T-cell (primary cell): ENCODE measurements at regions not wholly inside any gene's neighbourhood (a gene's known extent, or its start where the extent isn't known, plus 50 kb on each side); places are given as distances from the start of the nearest gene placed in this dataset.

Source experiments
- ATAC-seq, 4 experiments: fragments of 200-7000 bp in 3 of 4; fragments of 150-1000 bp in 1 of 4; cut with Tn5 transposase; replicated peaks in 1 of 4; 1 replicate in 3 of 4; 2 replicates in 1 of 4; pipeline ENCODE4 v1.10.0; 2021; ENCODE audit warnings: moderate library complexity in 3 of 4, mild to moderate bottlenecking in 2 of 4, moderate number of reproducible peaks in 1 of 4
- CTCF ChIA-PET, 2 donors: fragments of 300-600 bp; sonication (Branson Sonifier 250); formaldehyde crosslinking; loops; one replicate each; lab custom pipeline; 2022; ENCODE audit warnings: antibody characterized with exemption in 2 of 2; lab: Charles Lee
- POLR2A ChIA-PET, 2 donors: fragments of 300-600 bp; sonication (Branson Sonifier 250); formaldehyde crosslinking; loops; one replicate each; lab custom pipeline; 2022; ENCODE audit warnings: antibody characterized with exemption in 2 of 2; lab: Charles Lee
- DNase-seq, 35 experiments: peaks; one replicate each; pipeline versions ENCODE4 v3.0.0 to v3.0.0-alpha.2; 2013 to 2023
- H3K27ac ChIP-seq: one replicate; pipeline ENCODE4 v1.5.1; 2013; ENCODE audit warnings: low read length
- H3K27me3 ChIP-seq, 2 experiments: replicated peaks in 1 of 2; 1 replicate in 1 of 2; 2 replicates in 1 of 2; pipeline versions ENCODE4 v1.6.1 to v1.7.0; 2013; ENCODE audit warnings: low read length in 1 of 2, mixed read lengths in 1 of 2; ENCODE audit not compliant: control insufficient read depth in 2 of 2, insufficient read depth in 2 of 2; ENCODE audit errors: extremely low read depth in 1 of 2
- H3K36me3 ChIP-seq, 2 donors: 1 replicate in 1 of 2; 2 replicates in 1 of 2; pipeline versions ENCODE4 v1.6.1 to v1.7.0; 2013; ENCODE audit warnings: low read length in 1 of 2; ENCODE audit not compliant: control insufficient read depth in 2 of 2, insufficient read depth in 1 of 2; ENCODE audit errors: extremely low read depth in 1 of 2
- H3K4me1 ChIP-seq, 2 experiments: 1 replicate in 1 of 2; 2 replicates in 1 of 2; pipeline versions ENCODE4 v1.6.1 to v1.7.0; 2013; ENCODE audit warnings: low read length in 2 of 2, mixed read lengths in 1 of 2; ENCODE audit not compliant: insufficient read depth in 2 of 2, control insufficient read depth in 1 of 2; ENCODE audit errors: extremely low read depth in 1 of 2
- H3K4me3 ChIP-seq, 2 donors: 1 replicate in 1 of 2; 2 replicates in 1 of 2; pipeline versions ENCODE4 v1.5.1 to v1.7.0; 2013; ENCODE audit warnings: mild to moderate bottlenecking in 2 of 2, low read length in 1 of 2, moderate library complexity in 1 of 2; ENCODE audit not compliant: control insufficient read depth in 1 of 2; ENCODE audit errors: extremely low read depth in 1 of 2
- H3K9me3 ChIP-seq: 2 replicates; pipeline ENCODE4 v1.7.0; 2013
- H3K27ac Mint-ChIP-seq, 2 donors: one replicate each; pipeline ENCODE4 v1.8.0; 2020 to 2021; ENCODE audit warnings: mild to moderate bottlenecking in 2 of 2, mixed read lengths in 2 of 2
- H3K27me3 Mint-ChIP-seq, 2 donors: one replicate each; pipeline ENCODE4 v1.8.0; 2021 to 2022; ENCODE audit warnings: mixed read lengths in 2 of 2
- H3K36me3 Mint-ChIP-seq: one replicate; pipeline ENCODE4 v1.8.0; 2021; ENCODE audit warnings: mixed read lengths
- H3K4me1 Mint-ChIP-seq, 3 donors: one replicate each; pipeline ENCODE4 v1.8.0; 2020 to 2022; ENCODE audit warnings: mixed read lengths in 3 of 3, mild to moderate bottlenecking in 1 of 3
- H3K4me3 Mint-ChIP-seq, 3 donors: one replicate each; pipeline ENCODE4 v1.8.0; 2020 to 2022; ENCODE audit warnings: mild to moderate bottlenecking in 3 of 3, mixed read lengths in 3 of 3, moderate library complexity in 3 of 3
- H3K9me3 Mint-ChIP-seq, 3 donors: one replicate each; pipeline ENCODE4 v1.8.0; 2020 to 2022; ENCODE audit warnings: mixed read lengths in 3 of 3
- WGBS: methylation state at CpG from one replicate; pipeline ENCODE4 v1.1.5; 2013; ENCODE audit warnings: missing lambda C conversion rate; ENCODE audit not compliant: insufficient coverage; 5-methylcytosine and 5-hydroxymethylcytosine counted together

DNA sequence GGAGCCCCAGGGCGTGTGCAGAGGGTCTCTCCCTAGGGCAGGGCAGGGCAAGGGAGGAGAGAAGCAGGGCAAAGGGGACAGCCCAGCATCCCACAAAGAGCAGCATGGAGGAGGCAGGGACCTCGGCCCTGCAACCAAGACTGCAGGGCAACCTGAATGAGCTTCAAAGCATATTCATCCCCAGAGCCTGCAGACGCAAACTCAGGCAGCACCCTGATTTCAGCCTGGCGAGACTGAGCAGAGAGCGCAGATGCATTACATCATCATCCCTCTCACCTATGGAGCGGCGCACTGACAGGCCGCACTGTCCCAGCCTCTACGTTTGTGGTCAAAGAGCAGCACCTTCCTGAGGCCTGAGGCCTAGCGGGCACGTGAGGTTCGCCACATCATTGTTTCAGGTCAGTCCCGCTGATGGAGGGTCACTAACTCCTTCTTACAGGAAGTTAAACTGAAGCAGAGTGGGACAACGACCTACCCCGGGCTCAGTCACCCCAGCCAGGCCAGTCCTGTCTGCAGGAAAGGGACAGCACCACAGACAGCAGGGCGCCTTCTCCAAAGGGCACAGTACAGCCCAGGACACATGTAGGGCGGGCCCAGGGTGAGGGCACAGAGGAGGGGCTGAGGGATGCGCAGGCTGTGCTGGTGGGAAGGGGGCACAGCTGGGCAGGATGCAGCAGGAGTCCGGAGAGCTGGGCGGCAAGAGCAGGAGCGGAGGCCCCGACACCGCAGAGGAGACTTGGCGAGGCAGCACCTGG is 67.2 kb upstream of the RAB6C start:
- H3K27me3 Mint-ChIP-seq = no peaks in the 10 kb centered on the region
- ATAC-seq = no peak
- Histone ChIP-seq H3K9me3 (no peaks in the 10 kb centered on the region), H3K36me3 (no peaks in the 10 kb centered on the region), H3K27me3 (peaks cover 0 to 36% of the 10 kb centered on the region in 2 experiments), H3K4me3 (no peak overlapping the region), H3K27ac (no peak overlapping the region), H3K4me1 (no peaks in the 10 kb centered on the region)
- no peak for DNase-seq
- WGBS = 84% methylated on average over 24 of the region's 24 CpGs
- H3K36me3 Mint-ChIP-seq = no peaks in the 10 kb centered on the region
- ChIA-PET CTCF (no interaction called here), POLR2A (no interaction called here)
- H3K4me1 Mint-ChIP-seq = no peaks in the 10 kb centered on the region
- H3K4me3 Mint-ChIP-seq = no peak overlapping the region
- H3K27ac Mint-ChIP-seq = no peak overlapping the region
- peaks cover 0 to 1% (median 0%) of the 10 kb centered on the region in 3 donors for H3K9me3 Mint-ChIP-seq

DNA sequence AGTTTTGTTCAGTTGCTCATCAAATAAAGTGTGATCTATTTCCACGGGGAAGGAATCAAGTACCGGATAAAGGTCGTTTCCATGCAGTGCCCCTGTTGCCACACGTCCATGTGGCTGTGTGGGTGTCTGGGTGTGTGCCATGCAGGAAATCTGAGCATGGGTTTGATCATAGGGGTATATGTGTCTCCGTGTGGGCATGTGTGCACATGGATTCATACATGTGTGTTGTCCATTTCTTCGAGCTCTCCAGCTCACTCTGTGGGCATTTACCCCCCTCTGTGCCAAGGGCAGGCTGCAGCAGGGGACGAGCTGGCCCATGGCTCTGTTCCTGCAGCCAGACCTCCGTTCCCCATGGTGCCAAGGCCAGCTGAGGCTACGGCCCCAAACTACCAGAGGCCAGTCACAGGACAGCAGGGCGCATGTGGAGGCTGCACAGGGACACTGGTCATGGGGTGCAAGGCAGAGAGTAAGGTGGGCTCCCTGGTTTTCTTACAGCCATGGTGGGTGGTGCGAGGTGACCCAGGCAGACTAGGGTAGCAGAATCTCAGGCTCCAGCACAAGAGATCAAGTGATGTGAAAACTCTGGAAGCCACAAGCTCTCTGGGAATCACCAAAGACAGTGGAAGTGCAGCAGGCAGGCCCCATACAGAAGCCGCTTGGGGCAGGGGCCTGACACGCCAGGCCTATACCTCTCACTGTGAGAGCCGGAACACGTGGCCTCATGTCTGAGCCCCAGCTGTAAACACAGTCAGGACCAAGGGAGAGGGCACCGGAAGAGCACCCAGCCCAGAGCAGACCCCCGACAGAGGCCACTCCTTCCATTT is 66.4 kb upstream of the RAB6C start:
- Mint-ChIP-seq H3K4me3 (no peak overlapping the region), H3K4me1 (no peaks in the 10 kb centered on the region), H3K27ac (no peak overlapping the region), H3K9me3 (peaks cover 2 to 10% (median 3%) of the 10 kb centered on the region in 3 donors), H3K36me3 (no peaks in the 10 kb centered on the region), H3K27me3 (no peaks in the 10 kb centered on the region)
- Histone ChIP-seq H3K9me3 (no peaks in the 10 kb centered on the region), H3K27ac (no peak overlapping the region), H3K4me3 (no peak overlapping the region), H3K27me3 (peaks cover 0 to 33% of the 10 kb centered on the region in 2 experiments), H3K36me3 (no peaks in the 10 kb centered on the region), H3K4me1 (no peaks in the 10 kb centered on the region)
- DNase-seq (no peak), ATAC-seq (no peak)
- 79% methylated on average over 16 of the region's 17 CpGs for WGBS
- CTCF ChIA-PET = no interaction called here
- POLR2A ChIA-PET = no interaction called here

DNA sequence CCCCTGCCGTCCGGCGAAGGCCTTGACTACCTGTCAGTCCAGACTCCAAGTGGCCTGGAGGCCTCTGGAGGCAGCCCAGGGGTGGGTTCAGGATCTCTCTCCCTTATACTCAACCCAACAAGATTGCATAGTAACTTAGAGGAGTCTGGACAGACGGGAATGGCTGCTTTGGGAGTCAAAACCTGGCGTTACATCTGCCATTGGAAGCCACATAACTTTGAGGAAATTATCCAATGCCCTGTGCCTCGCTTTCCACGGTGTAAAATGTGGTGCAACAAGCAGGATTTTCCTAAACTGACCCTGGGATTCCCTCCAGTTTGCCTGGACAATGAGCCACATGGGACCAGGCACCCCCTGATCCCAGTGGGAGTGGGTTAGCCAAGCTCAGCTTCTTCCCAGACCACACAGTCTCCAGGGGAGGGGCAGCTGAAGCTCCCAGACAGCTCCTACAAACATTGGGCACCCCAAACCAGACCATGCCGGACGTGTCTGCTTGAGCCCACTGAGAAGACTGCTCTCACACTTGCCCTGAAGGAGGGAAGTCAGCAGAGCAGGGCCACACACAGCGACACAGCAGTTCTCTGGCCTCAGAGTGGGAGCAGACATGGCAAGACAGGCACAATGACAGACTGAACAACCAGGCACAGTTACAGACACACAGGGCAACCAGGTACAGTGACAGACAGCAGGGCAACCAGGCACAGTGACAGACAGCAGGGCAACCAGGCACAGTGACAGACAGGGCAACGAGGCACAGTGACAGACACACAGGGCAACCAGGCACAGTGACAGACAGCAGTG is 65.6 kb upstream of the RAB6C start:
- DNase-seq = no peak
- Histone ChIP-seq H3K27me3 (peaks cover 0 to 27% of the 10 kb centered on the region in 2 experiments), H3K4me3 (no peak overlapping the region), H3K9me3 (no peaks in the 10 kb centered on the region), H3K4me1 (no peaks in the 10 kb centered on the region), H3K27ac (no peak overlapping the region), H3K36me3 (no peaks in the 10 kb centered on the region)
- no peak for ATAC-seq
- POLR2A ChIA-PET = no interaction called here
- Mint-ChIP-seq H3K27me3 (no peaks in the 10 kb centered on the region), H3K27ac (no peak overlapping the region), H3K9me3 (peaks cover 6 to 18% (median 8%) of the 10 kb centered on the region in 3 donors), H3K4me3 (no peak overlapping the region), H3K36me3 (no peaks in the 10 kb centered on the region), H3K4me1 (no peaks in the 10 kb centered on the region)
- CTCF ChIA-PET = no interaction called here
- WGBS = 63% methylated on average over 8 of the region's 11 CpGs

DNA sequence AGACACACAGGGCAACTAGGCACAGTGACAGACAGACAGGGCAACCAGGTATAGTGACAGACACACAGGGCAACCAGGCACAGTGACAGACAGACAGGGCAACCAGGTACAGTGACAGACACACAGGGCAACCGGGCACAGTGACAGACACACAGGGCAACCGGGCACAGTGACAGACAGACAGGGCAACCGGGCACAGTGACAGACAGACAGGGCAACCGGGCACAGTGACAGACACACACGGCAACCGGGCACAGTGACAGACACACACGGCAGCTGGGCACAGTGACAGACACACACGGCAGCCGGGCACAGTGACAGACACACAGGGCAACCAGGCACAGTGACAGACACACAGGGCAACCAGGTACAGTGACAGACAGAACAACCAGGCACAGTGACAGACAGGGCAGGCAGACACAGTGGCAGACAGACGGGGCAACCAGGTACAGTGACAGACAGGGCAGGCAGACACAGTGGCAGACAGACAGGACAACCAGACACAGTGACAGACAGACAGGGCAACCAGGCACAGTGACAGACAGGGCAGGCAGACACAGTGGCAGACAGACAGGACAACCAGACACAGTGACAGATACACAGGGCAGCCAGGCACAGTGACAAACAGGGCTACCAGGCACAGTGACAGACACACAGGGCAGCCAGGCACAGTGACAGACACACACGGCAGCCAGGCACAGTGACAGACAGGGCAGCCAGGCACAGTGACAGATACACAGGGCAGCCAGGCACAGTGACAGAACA is 64.7 kb upstream of the RAB6C start:
- peaks cover 6 to 26% (median 14%) of the 10 kb centered on the region in 3 donors for H3K9me3 Mint-ChIP-seq
- peaks cover 4% of the 10 kb centered on the region for H3K9me3 ChIP-seq
- H3K4me3 ChIP-seq = no peak overlapping the region
- no peak overlapping the region for H3K4me3 Mint-ChIP-seq
- no peaks in the 10 kb centered on the region for H3K36me3 Mint-ChIP-seq
- H3K27me3 ChIP-seq = peaks cover 0 to 25% of the 10 kb centered on the region in 2 experiments
- no peaks in the 10 kb centered on the region for H3K4me1 ChIP-seq
- POLR2A ChIA-PET = no interaction called here
- no peak overlapping the region for H3K27ac ChIP-seq
- no peak overlapping the region for H3K27ac Mint-ChIP-seq
- no peaks in the 10 kb centered on the region for H3K27me3 Mint-ChIP-seq
- no peak for ATAC-seq
- no peaks in the 10 kb centered on the region for H3K4me1 Mint-ChIP-seq
- 93% methylated on average over 10 of the region's 11 CpGs for WGBS
- H3K36me3 ChIP-seq = no peaks in the 10 kb centered on the region
- CTCF ChIA-PET = no interaction called here
- DNase-seq = peak in 1 of 35 experiments; percentile 1

DNA sequence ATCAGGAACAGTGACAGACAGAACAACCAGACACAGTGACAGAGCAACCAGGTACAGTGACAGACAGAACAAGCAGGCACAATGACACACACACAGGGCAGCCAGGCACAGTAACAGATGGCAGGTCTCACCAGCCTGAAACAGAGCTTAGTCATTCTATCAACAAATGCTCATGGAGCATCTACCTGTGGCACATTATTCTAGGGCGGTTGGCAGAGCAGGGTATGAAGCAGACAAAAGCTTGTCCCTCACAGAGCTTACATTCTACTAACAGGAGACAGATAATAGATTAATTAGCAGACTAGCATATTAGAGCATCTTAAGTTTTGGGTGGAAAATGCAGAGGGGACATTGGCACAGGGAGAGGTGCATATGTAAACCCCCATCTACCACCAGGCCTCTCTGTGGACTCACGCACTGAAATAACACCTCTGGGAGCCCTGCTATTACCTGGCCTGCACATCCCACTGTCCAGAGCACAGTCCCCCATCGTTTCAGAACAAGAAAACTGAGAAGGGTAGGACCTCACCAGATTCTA is 64.1 kb upstream of the RAB6C start:
- no peaks in the 10 kb centered on the region for H3K4me1 ChIP-seq
- peaks cover 6 to 29% (median 21%) of the 10 kb centered on the region in 3 donors for H3K9me3 Mint-ChIP-seq
- POLR2A ChIA-PET = no interaction called here
- H3K4me1 Mint-ChIP-seq = no peaks in the 10 kb centered on the region
- 63% methylated on average over 2 of the region's 3 CpGs for WGBS
- H3K27ac Mint-ChIP-seq = no peak overlapping the region
- no peak overlapping the region for H3K27ac ChIP-seq
- no peaks in the 10 kb centered on the region for H3K36me3 ChIP-seq
- ATAC-seq = no peak
- peaks cover 0 to 23% of the 10 kb centered on the region in 2 experiments for H3K27me3 ChIP-seq
- DNase-seq = no peak
- CTCF ChIA-PET = no interaction called here
- peaks cover 4% of the 10 kb centered on the region for H3K9me3 ChIP-seq
- no peaks in the 10 kb centered on the region for H3K36me3 Mint-ChIP-seq
- peaks cover 0 to 1% of the 10 kb centered on the region in 2 donors for H3K27me3 Mint-ChIP-seq
- no peak overlapping the region for H3K4me3 Mint-ChIP-seq
- H3K4me3 ChIP-seq = no peak overlapping the region
